ENCODE measurements at regions not wholly inside any gene's neighbourhood (a gene's known extent, or its start where the extent isn't known, plus 50 kb on each side); places are given as distances from the start of the nearest gene placed in this dataset.

GRCh38 chrX:23235051-23235450 is 99.6 kb upstream of the PTCHD1 start:
- no peak for DNase-seq

- no peak for DNase-seq
Measured at GRCh38 chrX:23246001-23246400, 88.6 kb upstream of the PTCHD1 start.

- no peak for DNase-seq
Measured at GRCh38 chrX:23248187-23248586, 86.5 kb upstream of the PTCHD1 start.

DNA sequence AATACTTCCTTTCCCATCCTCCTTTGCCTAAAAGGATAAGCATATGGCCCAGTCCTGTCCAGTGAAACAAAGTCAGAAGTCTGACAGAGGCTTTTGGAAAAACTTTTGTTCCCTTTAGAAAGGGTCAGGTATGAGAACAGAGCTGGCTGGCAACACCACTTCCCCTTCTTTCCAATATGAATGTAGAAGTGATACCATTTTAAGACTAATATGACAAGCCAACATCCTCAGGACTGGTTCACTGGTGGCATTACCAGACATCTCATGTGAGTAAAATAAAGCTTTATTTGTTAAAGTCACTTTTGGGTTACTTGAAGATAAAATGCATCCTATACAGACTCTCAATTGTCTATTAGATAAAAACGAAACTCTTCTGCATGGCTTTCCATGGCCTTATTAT is 83.6 kb upstream of the PTCHD1 start:
- no peak for DNase-seq

- DNase-seq = no peak
Measured at GRCh38 chrX:23263892-23264291, 70.8 kb upstream of the PTCHD1 start.

DNA sequence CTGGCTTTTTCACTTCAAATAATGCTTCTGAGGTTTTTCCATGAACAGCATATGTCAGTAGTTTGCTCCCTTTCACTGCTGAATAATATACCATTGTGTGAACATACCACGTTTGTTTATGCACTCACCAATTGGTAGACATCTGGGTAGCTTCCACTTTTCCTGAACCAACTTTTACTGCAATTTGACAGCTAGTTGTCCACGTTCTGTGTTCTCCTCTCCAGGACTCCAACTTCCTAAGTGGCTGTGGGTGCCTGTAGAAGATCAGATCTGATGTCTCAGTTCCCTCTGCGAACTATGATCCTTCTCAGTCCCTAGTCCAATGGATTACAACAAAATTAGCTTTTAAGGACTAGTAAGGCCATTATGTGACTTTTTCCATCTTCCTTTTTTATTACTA is 64.7 kb upstream of the PTCHD1 start:
- DNase-seq = no peak

GRCh38 chrX:23271026-23271425 is 63.6 kb upstream of the PTCHD1 start:
- DNase-seq = no peak

DNA sequence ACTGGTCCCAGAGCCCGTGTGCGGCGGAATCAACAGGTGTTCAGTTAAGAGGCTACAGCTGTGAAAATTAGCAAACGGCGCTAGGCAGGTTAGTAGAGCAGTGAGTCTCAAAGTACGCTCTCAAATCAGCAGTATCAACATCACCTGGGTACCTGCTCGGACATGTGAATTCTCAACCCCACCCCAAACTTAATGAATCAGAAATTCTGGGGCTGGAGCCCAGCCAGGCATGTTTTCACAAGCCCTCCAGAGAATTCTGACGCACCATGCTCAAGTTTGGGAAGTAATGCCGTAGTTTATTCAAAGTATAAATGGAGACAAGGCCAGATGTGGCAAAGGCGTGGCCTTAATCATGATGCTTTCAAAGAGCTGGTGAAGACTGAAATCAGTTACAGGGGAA is 58.2 kb upstream of the PTCHD1 start:
- no peak for DNase-seq
